CD14-positive monocyte (primary cell): ENCODE measurements at regions not wholly inside any gene's neighbourhood (a gene's known extent, or its start where the extent isn't known, plus 50 kb on each side); places are given as distances from the start of the nearest gene placed in this dataset.

Source experiments
- DNase-seq, 3 donors: peaks; one replicate each; pipeline ENCODE4 v3.0.0-alpha.2; 2011 to 2022
- H2AFZ ChIP-seq: 2 replicates; pipeline ENCODE4 v1.6.0; 2012; ENCODE audit warnings: mild to moderate bottlenecking, low read depth, low read length, inconsistent platforms; ENCODE audit not compliant: insufficient read depth, poor library complexity, severe bottlenecking
- H3K27ac ChIP-seq, 2 donors: 1 replicate in 1 of 2; 2 replicates in 1 of 2; pipeline ENCODE4 v1.5.1; 2012 to 2013; ENCODE audit warnings: low read length in 2 of 2, control low read depth in 1 of 2, inconsistent platforms in 1 of 2, low read depth in 1 of 2, mild to moderate bottlenecking in 1 of 2
- H3K27me3 ChIP-seq, 2 donors: one replicate each; pipeline versions ENCODE4 v1.6.0 to v1.6.1; 2011 to 2013; ENCODE audit warnings: low read length in 2 of 2; ENCODE audit not compliant: control insufficient read depth in 2 of 2, insufficient read depth in 2 of 2
- H3K36me3 ChIP-seq, 2 donors: replicated peaks in 1 of 2; 1 replicate in 1 of 2; 2 replicates in 1 of 2; pipeline versions ENCODE4 v1.5.1 to v1.6.1; 2012 to 2013; ENCODE audit warnings: low read length in 2 of 2, control low read depth in 1 of 2, inconsistent platforms in 1 of 2, mild to moderate bottlenecking in 1 of 2; ENCODE audit not compliant: insufficient read depth in 2 of 2, control insufficient read depth in 1 of 2
- H3K4me1 ChIP-seq, 2 donors: 1 replicate in 1 of 2; 2 replicates in 1 of 2; pipeline versions ENCODE4 v1.5.1 to v1.6.1; 2012 to 2013; ENCODE audit warnings: low read length in 2 of 2, control low read depth in 1 of 2, inconsistent platforms in 1 of 2, mild to moderate bottlenecking in 1 of 2, moderate library complexity in 1 of 2; ENCODE audit not compliant: insufficient read depth in 2 of 2, control insufficient read depth in 1 of 2
- H3K4me2 ChIP-seq: replicated peaks from 2 replicates; pipeline ENCODE3; 2012; ENCODE audit warnings: low read length, moderate library complexity, mild to moderate bottlenecking; ENCODE audit not compliant: poor library complexity, severe bottlenecking; ENCODE audit errors: extremely low read depth
- H3K4me3 ChIP-seq, 3 experiments: fragments of 200-600 bp in 1 of 3; sonication (generic) in 1 of 3; replicated peaks in 1 of 3; 1 replicate in 2 of 3; 2 replicates in 1 of 3; pipeline ENCODE4 v1.5.1; 2011 to 2013; ENCODE audit warnings: low read length in 3 of 3, mild to moderate bottlenecking in 3 of 3, control low read depth in 2 of 3, low read depth in 2 of 3, inconsistent platforms in 1 of 3, moderate library complexity in 1 of 3
- H3K79me2 ChIP-seq: 2 replicates; pipeline ENCODE4 v1.6.0; 2012; ENCODE audit warnings: mild to moderate bottlenecking, control low read depth, inconsistent platforms, low read length, moderate library complexity; ENCODE audit not compliant: insufficient read depth
- H3K9ac ChIP-seq: 2 replicates; pipeline ENCODE4 v1.6.0; 2017; ENCODE audit warnings: low read length, mild to moderate bottlenecking; ENCODE audit not compliant: insufficient read depth, poor library complexity, severe bottlenecking
- H3K9me3 ChIP-seq, 2 donors: replicated peaks in 1 of 2; 1 replicate in 1 of 2; 2 replicates in 1 of 2; pipeline versions ENCODE4 v1.5.1 to v1.6.1; 2012 to 2013; ENCODE audit warnings: low read length in 2 of 2, control low read depth in 1 of 2; ENCODE audit not compliant: control insufficient read depth in 1 of 2, insufficient read depth in 1 of 2
- H4K20me1 ChIP-seq: 2 replicates; pipeline ENCODE4 v1.6.0; 2012; ENCODE audit warnings: mild to moderate bottlenecking, low read length, control low read depth, moderate library complexity; ENCODE audit not compliant: insufficient read depth
- H3K27ac Mint-ChIP-seq, 7 donors: one replicate each; pipeline ENCODE4 v1.8.0; 2020; ENCODE audit warnings: mild to moderate bottlenecking in 7 of 7, mixed read lengths in 7 of 7, moderate library complexity in 6 of 7, inconsistent platforms in 2 of 7
- H3K27me3 Mint-ChIP-seq, 3 donors: one replicate each; pipeline ENCODE4 v1.8.0; 2021 to 2022; ENCODE audit warnings: low read depth in 3 of 3, mild to moderate bottlenecking in 3 of 3, mixed read lengths in 3 of 3, moderate library complexity in 3 of 3, inconsistent platforms in 1 of 3
- H3K36me3 Mint-ChIP-seq, 2 donors: one replicate each; pipeline ENCODE4 v1.8.0; 2020; ENCODE audit warnings: mixed read lengths in 2 of 2, inconsistent platforms in 1 of 2, mild to moderate bottlenecking in 1 of 2
- H3K4me1 Mint-ChIP-seq: one replicate; pipeline ENCODE4 v1.8.0; 2020; ENCODE audit warnings: mild to moderate bottlenecking, mixed read lengths
- H3K4me3 Mint-ChIP-seq, 2 donors: one replicate each; pipeline ENCODE4 v1.8.0; 2020; ENCODE audit warnings: mild to moderate bottlenecking in 2 of 2, mixed read lengths in 2 of 2, moderate library complexity in 1 of 2
- H3K9me3 Mint-ChIP-seq, 7 donors: one replicate each; pipeline ENCODE4 v1.8.0; 2020 to 2022; ENCODE audit warnings: mixed read lengths in 7 of 7, mild to moderate bottlenecking in 6 of 7, moderate library complexity in 6 of 7, inconsistent platforms in 2 of 7
- WGBS: methylation state at CpG from one replicate; pipeline ENCODE4 v1.1.5; 2013; ENCODE audit warnings: missing lambda C conversion rate; ENCODE audit not compliant: insufficient coverage; 5-methylcytosine and 5-hydroxymethylcytosine counted together
- intact Hi-C, 2 donors: fragments of 100-400 bp; cut with micrococcal nuclease; formaldehyde crosslinking; loops; one replicate each; pipeline versions ENCODE4 v1.15.0 to v1.15.1; 2023
- TF ChIP-seq, protein P1 (sequence below): fragments of 200-600 bp; IDR thresholded peaks from one replicate; pipeline ENCODE4 v1.8.0; 2022; ENCODE audit warnings: antibody characterized with exemption, mild to moderate bottlenecking

DNA sequence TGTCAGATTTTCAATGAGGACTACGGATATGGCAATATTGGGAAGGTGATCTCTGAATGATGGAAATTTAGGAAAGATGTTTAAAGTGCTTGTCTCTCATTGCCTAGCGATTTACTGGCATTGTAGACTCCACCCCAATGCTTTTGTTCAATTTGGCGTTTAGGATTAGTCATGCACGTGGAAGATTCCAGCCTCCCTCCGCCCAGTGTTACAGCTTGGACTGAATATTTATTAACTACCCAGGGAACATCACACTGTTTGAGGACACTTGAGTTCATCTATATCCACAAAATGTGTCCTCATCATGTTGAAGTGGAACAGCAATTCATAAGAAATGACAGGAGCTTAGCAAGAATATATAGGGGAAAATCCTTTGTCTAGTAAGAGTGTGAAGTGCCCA, 738.8 kb upstream of the RBFOX1 start:
- no peak for DNase-seq
- Histone ChIP-seq H2AFZ (no peak overlapping the region), H3K79me2 (no peaks in the 10 kb centered on the region), H3K4me2 (no peak overlapping the region), H3K9me3 (no peaks in the 10 kb centered on the region), H3K4me1 (no peaks in the 10 kb centered on the region), H3K9ac (no peak overlapping the region), H4K20me1 (no peaks in the 10 kb centered on the region), H3K27ac (no peak overlapping the region), H3K27me3 (no peaks in the 10 kb centered on the region), H3K36me3 (no peaks in the 10 kb centered on the region), H3K4me3 (no peak overlapping the region)
- Mint-ChIP-seq H3K4me1 (no peaks in the 10 kb centered on the region), H3K9me3 (peaks cover 0 to under 1% (median 0%) of the 10 kb centered on the region in 7 donors), H3K27ac (no peak overlapping the region), H3K36me3 (no peaks in the 10 kb centered on the region), H3K27me3 (peaks cover 0 to 2% (median 0%) of the 10 kb centered on the region in 3 donors), H3K4me3 (no peak overlapping the region)
- intact Hi-C loops = no loop called here
- TF ChIP-seq, protein P1, sequence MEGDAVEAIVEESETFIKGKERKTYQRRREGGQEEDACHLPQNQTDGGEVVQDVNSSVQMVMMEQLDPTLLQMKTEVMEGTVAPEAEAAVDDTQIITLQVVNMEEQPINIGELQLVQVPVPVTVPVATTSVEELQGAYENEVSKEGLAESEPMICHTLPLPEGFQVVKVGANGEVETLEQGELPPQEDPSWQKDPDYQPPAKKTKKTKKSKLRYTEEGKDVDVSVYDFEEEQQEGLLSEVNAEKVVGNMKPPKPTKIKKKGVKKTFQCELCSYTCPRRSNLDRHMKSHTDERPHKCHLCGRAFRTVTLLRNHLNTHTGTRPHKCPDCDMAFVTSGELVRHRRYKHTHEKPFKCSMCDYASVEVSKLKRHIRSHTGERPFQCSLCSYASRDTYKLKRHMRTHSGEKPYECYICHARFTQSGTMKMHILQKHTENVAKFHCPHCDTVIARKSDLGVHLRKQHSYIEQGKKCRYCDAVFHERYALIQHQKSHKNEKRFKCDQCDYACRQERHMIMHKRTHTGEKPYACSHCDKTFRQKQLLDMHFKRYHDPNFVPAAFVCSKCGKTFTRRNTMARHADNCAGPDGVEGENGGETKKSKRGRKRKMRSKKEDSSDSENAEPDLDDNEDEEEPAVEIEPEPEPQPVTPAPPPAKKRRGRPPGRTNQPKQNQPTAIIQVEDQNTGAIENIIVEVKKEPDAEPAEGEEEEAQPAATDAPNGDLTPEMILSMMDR = no peak
- WGBS = 82% methylated on average over 4 of the region's 5 CpGs

DNA sequence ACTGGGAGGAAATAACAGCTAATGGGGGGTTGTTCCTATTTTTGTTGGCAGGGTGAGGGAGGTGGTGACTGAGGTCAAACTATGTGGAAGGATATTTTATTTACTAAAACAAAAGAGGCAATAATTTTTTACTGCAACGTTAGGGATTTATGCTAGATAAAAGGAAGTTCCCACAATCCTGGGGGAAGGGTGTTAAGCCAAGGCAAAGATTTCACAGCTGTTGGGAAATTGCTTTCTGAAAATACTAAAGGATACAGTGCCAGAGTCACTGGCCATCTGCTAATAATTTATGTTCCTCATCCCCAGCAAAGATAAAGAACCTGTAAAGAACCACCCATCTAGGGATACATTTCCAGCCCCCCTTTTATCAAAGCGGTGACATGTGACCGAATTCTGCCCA, 756.0 kb upstream of the RBFOX1 start:
- H3K9ac ChIP-seq = no peak overlapping the region
- H3K36me3 ChIP-seq = no peaks in the 10 kb centered on the region
- H3K4me2 ChIP-seq = no peak overlapping the region
- no peak overlapping the region for H3K27ac Mint-ChIP-seq
- intact Hi-C loops = no loop called here
- H3K4me1 Mint-ChIP-seq = no peaks in the 10 kb centered on the region
- H3K79me2 ChIP-seq = no peaks in the 10 kb centered on the region
- H3K27me3 Mint-ChIP-seq = peaks cover 0 to 4% (median 2%) of the 10 kb centered on the region in 3 donors
- no peaks in the 10 kb centered on the region for H3K36me3 Mint-ChIP-seq
- TF ChIP-seq, protein P1 = no peak
- no peak overlapping the region for H3K4me3 ChIP-seq
- H3K27me3 ChIP-seq = peaks cover 0 to 3% of the 10 kb centered on the region in 2 donors
- no peak overlapping the region for H3K4me3 Mint-ChIP-seq
- H2AFZ ChIP-seq = no peak overlapping the region
- no peak overlapping the region for H3K27ac ChIP-seq
- no peak for DNase-seq
- H3K9me3 ChIP-seq = no peaks in the 10 kb centered on the region
- no peaks in the 10 kb centered on the region for H3K4me1 ChIP-seq
- WGBS = no CpG with 5 or more reads among the region's 3 CpGs
- peaks cover 0 to 4% (median 0%) of the 10 kb centered on the region in 7 donors for H3K9me3 Mint-ChIP-seq
- H4K20me1 ChIP-seq = no peaks in the 10 kb centered on the region
